ENCODE measurements at regions not wholly inside any gene's neighbourhood (a gene's known extent, or its start where the extent isn't known, plus 50 kb on each side); places are given as distances from the start of the nearest gene placed in this dataset.

DNA sequence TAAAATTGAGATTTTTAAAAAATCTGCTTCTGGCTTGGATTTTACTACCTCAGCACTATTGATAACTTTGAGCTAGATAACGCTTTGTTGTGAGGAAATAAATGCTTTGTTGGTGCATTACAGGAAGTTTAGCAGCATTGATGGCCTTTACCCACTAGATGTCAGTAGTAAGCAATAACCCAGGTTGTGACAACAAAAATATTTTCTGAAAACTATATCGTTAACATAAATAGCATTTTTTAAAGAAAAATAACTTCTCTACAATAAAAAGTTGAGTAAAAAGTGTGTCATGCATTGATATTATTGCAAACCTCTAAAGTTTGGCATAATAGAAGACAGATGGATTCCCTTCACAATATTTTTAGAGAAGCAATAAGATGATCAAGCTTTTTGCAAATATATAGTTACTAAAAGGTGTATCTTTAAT is 1246.5 kb downstream of the UQCRFS1 start:
- no TSS peak for BruUV-seq (replicated peaks)
- peak; percentile 17 for DNase-seq (ENCODE audit: low spot score)
- ChIA-PET POLR2A (ENCODE audit: low non-redundant PET) (no interaction called here), CTCF (no interaction called here)
- TF ChIP-seq CTCF (conservative IDR thresholded peaks at IDR 0.05; ENCODE audit: low read depth, low read length) (peak; percentile 62), EZH2 (IDR thresholded peaks at IDR 0.05; ENCODE audit: borderline replicate concordance, low read depth, low read length, poor library complexity, severe bottlenecking) (no peak)
- Histone ChIP-seq H3K27me3 (replicated peaks; ENCODE audit: insufficient read depth, low read depth, low read length, poor library complexity) (no peaks in the 10 kb centered on the region), H3K27ac (ENCODE audit: low read depth, low read length, poor library complexity, severe bottlenecking) (no peak overlapping the region), H3K9me3 (ENCODE audit: low read depth, low read length, poor library complexity, severe bottlenecking) (no peaks in the 10 kb centered on the region), H3K36me3 (ENCODE audit: insufficient read depth, low read length, poor library complexity, severe bottlenecking) (no peaks in the 10 kb centered on the region), H3K4me3 (ENCODE audit: low read depth, low read length, poor library complexity, severe bottlenecking) (no peak overlapping the region), H3K4me1 (ENCODE audit: insufficient read depth, low read length, poor library complexity, severe bottlenecking) (no peaks in the 10 kb centered on the region)
- intact Hi-C loops (cut with micrococcal nuclease; ENCODE audit: unreplicated experiment): no loop called here

DNA sequence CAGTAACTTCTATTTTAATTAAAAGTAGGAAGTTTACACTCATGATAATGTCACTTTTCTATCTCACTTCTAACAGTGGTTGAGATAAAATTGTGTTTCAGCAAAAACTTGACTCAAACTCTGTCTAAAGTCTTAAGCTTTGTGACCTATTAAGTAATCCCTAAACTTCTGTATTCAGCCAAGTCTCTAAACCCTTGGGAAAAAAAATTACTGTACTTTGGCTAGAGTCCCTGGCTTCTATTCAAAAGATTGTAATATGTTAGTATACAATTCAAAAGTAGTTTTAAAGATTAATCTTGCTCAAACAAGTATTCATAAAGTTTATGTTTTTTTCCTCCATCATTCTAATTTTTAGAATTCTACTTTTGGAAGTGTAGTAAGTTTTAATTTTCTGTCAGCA is 1248.8 kb downstream of the UQCRFS1 start:
- no peaks in the 10 kb centered on the region for H3K36me3 ChIP-seq (ENCODE audit: insufficient read depth, low read length, poor library complexity, severe bottlenecking)
- TF ChIP-seq EZH2 (IDR thresholded peaks at IDR 0.05; ENCODE audit: borderline replicate concordance, low read depth, low read length, poor library complexity, severe bottlenecking) (no peak), CTCF (conservative IDR thresholded peaks at IDR 0.05; ENCODE audit: low read depth, low read length) (no peak)
- DNase-seq (ENCODE audit: low spot score): no peak
- no peak overlapping the region for H3K4me3 ChIP-seq (ENCODE audit: low read depth, low read length, poor library complexity, severe bottlenecking)
- no peaks in the 10 kb centered on the region for H3K4me1 ChIP-seq (ENCODE audit: insufficient read depth, low read length, poor library complexity, severe bottlenecking)
- ChIA-PET POLR2A (ENCODE audit: low non-redundant PET) (no interaction called here), CTCF (no interaction called here)
- H3K27ac ChIP-seq (ENCODE audit: low read depth, low read length, poor library complexity, severe bottlenecking): no peak overlapping the region
- intact Hi-C loops (cut with micrococcal nuclease; ENCODE audit: unreplicated experiment): no loop called here
- H3K9me3 ChIP-seq (ENCODE audit: low read depth, low read length, poor library complexity, severe bottlenecking): no peaks in the 10 kb centered on the region
- H3K27me3 ChIP-seq (replicated peaks; ENCODE audit: insufficient read depth, low read depth, low read length, poor library complexity): no peaks in the 10 kb centered on the region
- BruUV-seq (replicated peaks): no TSS peak

DNA sequence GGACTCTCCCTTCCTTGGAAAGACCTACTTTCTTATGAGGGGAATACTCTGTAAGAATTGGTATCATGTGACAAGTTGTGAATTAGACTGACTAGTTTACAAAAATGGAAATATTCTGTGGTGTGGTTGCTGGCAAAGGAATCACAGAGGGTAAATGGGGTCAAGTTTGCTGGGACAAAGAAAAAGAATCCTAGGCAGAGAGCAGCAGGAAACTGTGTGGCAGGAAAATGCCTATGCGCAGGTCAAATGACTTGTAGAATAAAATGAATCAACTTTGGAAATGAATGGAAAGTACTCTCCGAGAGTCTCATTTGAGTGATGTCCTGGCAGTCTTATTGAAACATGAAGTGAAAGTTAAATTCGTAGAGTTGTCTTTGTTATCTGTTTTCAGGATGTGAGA is 1250.7 kb downstream of the UQCRFS1 start:
- TF ChIP-seq CTCF (conservative IDR thresholded peaks at IDR 0.05; ENCODE audit: low read depth, low read length): no peak
- TF ChIP-seq EZH2 (IDR thresholded peaks at IDR 0.05; ENCODE audit: borderline replicate concordance, low read depth, low read length, poor library complexity, severe bottlenecking): no peak
- no peaks in the 10 kb centered on the region for H3K9me3 ChIP-seq (ENCODE audit: low read depth, low read length, poor library complexity, severe bottlenecking)
- no peaks in the 10 kb centered on the region for H3K27me3 ChIP-seq (replicated peaks; ENCODE audit: insufficient read depth, low read depth, low read length, poor library complexity)
- no peak overlapping the region for H3K4me3 ChIP-seq (ENCODE audit: low read depth, low read length, poor library complexity, severe bottlenecking)
- CTCF ChIA-PET: no interaction called here
- no peak for DNase-seq (ENCODE audit: low spot score)
- intact Hi-C loops (cut with micrococcal nuclease; ENCODE audit: unreplicated experiment): no loop called here
- no peaks in the 10 kb centered on the region for H3K4me1 ChIP-seq (ENCODE audit: insufficient read depth, low read length, poor library complexity, severe bottlenecking)
- H3K27ac ChIP-seq (ENCODE audit: low read depth, low read length, poor library complexity, severe bottlenecking): no peak overlapping the region
- BruUV-seq (replicated peaks): no TSS peak
- POLR2A ChIA-PET (ENCODE audit: low non-redundant PET): no interaction called here
- no peaks in the 10 kb centered on the region for H3K36me3 ChIP-seq (ENCODE audit: insufficient read depth, low read length, poor library complexity, severe bottlenecking)
